Umbilical cord (tissue), 1 donor: ENCODE measurements at regions not wholly inside any gene's neighbourhood (a gene's known extent, or its start where the extent isn't known, plus 50 kb on each side); places are given as distances from the start of the nearest gene placed in this dataset.

Experiments used
- DNase-seq: peaks from one replicate; pipeline ENCODE4 v3.0.0-alpha.2; 2015; ENCODE audit warnings: low spot score

DNA sequence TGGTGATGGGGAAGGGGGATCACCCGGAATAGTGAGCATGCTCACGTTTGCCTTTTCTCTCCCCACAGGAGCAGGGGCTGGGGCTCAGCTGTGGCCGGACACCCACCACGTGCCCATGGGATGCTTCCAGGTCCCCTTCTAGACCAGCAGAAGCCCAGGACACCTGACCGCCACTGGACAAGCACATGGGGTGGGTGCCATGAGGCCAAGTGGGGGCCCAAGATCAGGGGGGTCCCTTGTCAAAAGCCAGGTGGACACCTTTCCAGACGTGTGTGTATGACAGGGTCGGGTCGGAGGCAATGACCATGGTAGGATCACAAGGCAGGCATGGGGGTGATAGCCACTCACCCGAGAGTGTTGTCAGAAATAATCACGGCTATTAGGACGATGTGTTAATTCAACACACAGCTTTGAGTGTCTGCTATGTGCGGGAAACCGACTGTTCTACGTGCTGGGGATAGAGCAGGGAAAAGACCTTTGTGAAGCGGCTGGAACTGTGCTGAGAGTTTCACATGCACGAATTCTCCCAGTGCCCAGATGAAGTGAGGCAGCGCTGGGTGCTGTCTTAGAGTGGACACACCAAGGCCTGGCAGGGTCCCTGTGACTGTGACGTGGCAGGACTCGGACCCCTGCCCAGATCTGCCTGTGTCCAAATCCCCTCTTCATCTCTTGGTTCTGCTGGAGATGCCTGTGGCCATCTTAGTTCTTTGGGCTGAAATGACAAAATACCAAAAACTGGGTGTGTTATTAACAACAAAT is 244.7 kb downstream of the NDUFA10 start:
- DNase-seq, result no peak

DNA sequence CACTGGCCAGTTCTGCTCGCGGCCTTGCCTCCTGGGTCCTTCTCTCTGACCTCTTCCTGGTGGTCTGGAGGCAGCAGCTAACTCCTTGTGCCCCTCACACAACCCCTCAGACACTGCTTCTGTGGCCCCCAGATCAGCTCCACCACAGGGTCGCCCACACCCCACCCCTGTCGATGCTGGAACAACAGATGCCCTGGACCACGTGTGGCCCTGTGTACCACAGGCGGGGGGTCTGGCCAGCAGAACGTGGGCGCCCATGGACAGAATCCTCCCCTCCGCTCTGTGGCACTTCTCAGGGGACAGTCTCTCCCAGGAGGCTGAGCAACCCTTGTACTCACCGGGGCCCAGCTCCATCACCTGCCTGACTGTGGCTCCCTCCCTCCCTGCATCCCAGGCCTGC is 245.6 kb downstream of the NDUFA10 start:
- no peak for DNase-seq

DNA sequence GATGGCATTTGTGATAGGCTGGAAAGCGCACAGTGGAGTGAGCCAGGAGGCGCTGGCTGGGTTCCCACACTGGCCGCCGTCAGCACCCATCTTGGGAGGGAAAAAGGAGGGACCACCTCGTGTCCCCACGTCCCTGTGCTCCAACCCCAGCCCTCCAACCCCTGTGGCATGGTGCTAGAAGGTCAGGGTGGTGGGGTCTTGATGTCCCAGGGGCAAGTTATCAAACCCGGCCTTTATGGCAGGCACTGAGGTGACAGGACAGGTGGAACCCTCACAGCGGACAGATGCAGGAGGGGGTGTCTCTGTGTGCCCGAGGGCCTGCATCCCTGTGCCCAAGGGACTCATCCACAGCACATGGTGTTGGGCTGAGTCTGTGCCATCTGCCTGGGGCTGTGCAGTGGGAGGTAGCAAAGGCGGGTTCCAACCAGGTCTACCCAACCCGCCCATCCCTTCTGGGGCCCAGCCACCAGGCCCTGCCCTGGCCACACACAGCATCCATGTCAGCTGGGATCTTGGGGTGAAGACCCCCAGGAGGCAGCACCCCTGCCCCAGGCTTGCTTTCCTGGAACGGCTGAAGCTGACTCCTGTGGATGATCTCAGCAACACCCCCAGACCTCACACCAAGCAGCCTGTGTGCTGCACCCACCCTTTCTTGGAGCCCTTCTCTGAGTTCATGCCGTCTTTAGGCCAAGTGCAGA is 246.1 kb downstream of the NDUFA10 start:
- no peak for DNase-seq

DNA sequence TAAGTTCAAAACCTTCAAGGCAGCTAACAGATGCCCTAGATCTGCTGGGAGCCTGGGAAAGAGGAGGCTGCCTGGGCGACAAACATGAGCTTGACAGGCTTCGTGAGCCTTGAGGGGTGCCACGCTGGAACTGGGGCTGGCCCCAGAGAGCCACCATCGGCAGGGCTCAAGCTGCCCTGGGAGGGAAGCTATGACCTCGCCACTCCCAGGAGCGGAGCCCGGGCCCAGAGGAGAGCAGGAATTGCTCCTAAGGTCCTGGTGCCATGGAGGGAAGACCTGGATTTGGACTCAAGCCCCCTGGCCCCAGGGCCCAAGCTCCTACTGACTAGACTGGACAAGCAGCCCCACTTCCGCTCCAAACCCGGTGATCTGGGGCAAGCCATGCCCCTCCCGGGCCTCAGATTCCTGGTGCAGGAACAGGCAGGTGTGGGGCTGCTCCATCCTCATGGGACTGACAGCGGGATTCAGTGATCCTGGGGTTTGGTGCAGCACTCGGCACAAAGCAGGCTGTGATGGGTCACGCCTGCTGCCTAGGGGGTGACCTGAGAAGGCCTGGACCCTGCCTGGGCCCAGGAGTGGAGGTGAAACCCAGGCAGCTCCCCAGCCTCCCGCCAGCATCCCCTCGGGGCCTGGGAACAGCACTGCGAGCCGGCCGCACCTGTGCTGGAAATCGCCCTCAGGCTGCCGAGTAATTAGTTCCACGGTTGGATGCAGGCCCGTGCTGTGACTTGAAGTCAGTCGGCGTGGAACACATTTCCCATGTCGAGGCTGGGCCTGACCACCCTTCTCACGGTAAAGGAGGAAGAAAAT is 246.9 kb downstream of the NDUFA10 start:
- DNase-seq, result no peak

DNA sequence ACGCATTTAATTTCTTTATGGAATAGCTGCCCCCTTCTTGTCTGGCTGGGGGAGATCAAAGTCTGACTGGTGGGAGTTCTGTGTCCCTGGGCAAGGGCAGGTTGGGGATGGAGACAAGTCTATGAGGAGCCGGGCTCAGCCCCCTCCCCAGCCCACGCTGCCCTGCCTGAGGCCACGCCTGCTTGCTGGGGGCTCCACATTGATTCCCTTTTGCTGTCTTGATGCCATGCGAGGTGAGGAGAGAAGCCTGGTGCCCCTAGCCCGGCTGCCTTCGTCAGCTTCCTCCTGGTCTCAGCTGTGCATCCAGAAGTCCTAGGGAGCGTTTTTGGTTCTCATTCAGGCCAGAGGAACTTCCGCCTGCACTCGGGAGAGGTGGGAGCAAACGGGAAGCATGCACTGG is 247.9 kb downstream of the NDUFA10 start:
- DNase-seq, result no peak

DNA sequence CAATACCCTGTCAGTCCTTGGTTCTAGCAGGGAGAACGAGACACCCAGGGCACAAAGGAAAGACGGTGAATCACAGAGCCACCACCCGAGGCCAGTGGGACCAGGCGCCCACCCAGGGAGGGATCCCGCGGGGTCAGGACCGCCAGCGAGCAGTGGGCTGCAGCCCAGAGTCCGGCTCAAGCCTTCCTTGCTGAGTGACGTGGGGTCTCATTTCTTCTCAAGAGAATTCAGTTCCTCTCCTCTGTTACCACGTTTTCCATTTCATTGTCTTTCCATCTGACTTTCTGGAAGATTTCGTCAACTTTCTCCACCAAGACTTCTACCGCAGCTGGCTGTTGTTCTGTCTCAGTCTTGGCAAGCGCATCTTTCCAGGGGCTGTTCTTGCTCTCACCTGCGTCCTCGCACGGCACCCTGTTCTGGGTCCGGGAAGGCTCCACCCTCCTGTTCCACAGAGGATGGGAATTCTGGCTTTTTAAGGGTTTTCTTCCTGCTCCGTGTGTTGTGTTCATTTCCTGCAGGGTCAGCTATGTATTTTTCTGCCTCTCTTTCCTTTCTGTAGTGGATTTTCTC is 248.6 kb downstream of the NDUFA10 start:
- DNase-seq, result no peak

DNA sequence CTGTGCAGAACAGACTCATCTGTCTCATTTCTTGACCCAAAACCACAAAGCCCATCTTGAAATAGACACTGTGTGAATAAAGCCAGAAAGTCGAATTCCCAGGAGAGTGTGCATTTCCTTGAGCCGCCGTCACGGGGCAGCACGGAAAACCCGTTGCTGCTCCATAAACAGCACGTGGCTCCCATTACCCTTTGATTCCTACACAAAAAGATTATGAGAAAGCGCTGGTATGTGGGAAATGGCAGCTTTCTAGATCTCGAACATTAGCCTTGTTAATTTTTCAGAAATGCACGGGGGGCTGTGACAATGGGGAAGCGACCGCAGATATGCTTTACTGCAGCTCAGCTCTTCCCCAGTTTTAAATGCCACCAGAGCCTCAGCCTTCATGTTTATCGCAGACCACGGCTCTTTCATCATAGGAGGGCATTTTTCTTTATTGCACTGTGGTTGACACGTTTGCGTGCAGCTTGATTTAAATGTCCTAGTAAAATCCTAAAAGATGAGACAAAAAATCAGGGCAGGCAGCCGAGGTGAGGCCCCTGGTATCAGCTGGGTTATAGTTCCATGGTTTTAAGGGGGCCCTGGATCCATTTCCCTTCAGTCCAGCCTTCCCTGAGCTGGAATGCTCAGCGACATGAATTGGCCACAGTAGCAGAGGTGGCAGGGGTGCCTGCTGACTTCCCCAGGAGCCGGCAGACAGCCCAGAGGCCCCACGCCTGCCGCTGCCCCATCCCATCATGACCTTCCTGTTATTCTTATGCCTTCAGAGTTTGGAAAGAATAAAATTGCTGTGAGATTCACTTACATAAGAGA is 249.3 kb downstream of the NDUFA10 start:
- peak; percentile 60 for DNase-seq

DNA sequence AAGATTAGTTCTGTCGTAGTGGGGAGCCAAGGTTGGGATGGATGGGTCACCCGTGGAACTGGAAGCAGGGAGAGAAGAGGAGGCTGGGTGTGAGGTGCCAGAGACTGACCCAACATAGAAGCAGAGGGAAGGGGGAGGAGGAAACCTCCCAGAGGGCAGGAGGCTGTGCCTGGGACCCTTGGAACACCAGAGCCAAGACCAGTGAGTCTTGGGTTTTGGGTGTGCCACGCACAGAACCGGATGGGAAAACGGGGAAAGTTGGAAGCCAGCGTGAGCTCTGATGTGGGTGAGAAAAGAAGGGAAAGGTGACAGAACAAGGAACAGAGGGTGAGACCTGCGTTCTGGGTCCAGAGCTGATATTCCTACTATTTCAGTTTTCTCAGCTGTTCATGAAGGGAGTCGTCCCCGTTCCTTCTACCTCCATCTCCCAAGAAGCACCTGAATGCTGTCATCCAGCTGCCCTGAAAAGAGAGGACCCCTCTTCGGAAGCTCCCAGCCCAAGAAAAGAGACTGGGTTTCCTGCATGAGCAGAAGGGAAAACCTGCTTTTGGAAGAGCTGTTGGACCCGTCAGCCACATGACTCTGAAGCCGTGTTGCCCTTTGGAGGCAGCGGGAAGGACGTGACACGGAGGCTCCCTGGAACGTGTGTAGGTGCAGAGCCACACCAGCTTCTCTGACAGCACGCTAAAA is 250.1 kb downstream of the NDUFA10 start:
- no peak for DNase-seq

DNA sequence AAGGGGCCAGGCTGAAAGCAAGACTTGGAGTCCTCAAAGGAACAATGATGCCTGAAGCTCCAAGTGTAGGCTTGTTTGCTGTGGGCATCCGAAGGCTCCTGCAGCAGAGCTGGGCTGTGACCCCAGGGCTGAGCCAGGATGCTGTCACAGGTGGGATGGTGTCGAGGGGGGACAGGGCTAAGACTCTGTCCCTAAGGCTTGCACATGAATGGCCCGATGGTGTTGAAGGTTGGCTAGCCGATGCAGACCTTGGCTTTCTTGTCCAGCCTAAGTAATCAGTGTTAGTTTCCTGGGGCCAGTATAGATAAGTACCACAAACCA is 251.0 kb downstream of the NDUFA10 start:
- DNase-seq, result no peak

DNA sequence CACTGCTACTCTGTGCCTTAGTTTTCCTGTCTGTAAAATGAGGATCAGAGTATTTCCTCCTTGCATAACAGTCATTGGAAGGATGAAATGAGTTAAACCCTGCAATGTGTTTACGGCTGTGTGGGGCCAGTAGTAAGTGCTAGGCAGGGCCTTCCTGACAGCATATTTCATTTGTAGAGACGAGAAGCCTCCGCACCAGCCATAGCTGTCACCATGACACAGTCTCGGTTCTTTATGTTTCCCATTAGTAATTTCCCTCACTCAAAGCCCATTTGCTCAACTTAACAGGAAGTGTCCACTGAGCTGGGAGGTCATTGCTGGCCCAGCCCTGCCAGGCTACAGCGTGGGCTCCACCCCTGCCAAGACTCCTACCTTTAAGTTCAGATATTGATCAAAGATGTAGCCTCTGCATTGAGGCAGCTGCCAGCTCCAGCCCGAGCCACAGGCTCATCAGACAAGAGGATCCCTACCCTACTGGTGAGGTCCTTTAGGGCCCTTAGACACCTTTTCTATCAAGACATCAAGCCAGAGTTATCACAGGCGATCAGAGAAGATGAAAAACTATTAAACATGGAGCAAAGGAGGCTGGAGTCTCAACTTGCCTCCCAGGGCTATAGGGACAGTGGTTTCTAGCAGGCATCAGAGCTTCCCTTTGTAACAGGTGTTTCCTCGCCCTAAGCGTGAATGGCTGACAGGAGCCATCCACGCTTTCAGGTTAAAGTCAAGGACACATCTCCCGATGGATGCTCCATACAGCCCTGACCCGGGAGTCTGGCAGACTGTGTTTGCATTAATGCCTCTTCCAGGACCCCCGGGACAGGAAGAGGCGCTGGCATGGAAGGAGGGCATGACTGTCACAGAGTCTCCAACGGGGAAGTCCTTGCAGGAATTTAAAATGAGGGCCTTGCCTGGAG is 251.7 kb downstream of the NDUFA10 start:
- no peak for DNase-seq

DNA sequence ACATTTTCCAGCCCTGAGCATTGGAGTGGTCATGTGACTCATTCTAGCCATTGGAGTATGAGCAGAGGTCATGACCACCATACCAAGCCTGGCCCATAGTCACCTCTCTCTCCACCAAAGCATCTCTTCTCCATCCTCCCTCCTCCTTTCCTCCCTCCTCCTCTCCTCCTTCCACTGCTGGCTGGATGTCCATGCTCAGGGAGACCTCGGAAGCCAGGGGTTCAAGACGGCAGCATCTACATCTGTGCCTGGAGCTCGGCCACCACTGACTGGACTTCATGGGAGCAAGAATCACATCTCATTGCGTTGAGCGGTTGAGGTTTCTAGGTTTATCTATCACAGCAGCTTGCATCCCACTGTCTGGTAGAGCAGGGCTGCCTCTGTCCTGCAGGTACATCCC is 252.4 kb downstream of the NDUFA10 start:
- DNase-seq, result no peak

DNA sequence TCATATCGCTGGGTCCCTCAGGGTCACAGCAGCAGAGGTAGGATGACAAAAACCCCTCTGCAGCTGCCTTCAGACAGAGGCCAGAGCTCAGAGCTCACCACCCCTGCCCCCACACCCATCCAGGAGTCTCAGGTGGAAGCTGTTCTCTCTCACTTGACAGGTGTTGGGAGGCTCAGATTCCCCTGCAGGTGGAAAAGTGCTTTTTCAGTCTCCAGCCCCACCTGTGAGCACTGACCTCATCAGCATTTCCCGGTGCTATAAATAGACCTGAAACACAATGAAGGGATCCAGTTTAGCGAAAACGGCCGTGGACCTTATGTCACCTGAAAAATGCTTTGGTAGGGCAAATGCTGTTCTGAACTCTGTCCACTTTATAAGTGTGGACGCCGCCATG is 254.9 kb downstream of the NDUFA10 start:
- no peak for DNase-seq

DNA sequence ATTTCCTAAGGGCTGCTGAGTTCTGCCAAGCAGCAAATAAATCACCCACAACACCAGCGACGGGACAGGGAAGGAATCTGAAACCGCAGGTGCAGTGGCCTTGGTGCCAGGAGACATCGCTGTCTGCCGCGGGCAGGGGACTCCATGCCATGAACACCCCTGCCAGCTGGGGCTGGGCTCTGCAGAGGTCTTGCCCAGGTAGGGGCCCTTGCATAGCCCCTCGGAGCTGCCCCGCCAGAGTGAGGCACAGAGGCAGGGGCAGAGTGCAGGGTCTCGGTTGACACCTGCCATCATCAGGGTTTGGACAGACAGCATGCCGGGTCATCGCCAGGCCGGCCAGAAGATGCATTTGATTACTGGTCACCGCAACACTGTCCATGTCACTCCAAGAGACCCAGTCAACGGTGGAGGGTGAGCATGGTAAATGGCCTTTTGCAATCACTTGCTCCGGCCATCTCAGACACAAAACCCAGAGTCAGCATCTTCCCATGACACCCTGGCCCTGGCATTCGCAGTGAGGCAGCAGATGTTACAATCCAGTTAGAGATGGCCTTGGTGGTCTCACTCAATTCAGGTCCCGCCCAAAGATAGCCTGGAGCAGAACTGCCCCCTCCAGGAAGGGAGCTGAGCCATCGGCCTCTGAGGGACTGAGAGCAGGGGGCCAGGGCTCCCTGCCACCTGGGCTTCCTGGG is 255.4 kb downstream of the NDUFA10 start:
- no peak for DNase-seq

DNA sequence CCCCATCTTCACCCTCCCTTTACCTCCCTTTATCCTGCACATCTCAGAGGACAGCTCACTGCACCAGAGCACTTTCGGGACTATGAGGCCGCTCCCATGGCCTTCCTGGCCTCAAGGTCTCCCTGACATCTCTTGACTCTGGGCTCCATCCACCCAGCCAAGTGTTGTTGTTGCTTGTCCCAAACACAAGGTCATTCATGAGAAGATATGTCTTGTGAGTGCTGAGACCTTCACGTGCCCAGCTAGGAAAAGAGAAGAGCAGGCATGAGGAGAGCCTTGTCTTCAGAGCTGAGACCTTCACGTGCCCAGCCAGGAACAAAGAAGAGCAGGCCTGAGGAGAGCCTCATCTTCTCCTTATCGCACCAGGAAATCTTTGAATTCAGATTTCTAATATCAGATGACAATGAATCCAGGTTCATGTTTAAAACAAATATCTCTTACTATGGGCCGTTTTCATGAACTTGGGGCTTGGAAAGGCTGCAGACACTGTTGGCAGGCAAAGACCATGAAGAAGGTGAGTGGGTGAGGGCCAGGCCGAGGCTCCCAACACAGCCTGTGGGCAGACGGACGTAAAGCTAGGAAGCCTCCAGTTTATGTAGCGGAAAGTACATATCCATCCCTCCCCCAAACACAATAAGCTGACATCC is 256.1 kb downstream of the NDUFA10 start:
- no peak for DNase-seq

DNA sequence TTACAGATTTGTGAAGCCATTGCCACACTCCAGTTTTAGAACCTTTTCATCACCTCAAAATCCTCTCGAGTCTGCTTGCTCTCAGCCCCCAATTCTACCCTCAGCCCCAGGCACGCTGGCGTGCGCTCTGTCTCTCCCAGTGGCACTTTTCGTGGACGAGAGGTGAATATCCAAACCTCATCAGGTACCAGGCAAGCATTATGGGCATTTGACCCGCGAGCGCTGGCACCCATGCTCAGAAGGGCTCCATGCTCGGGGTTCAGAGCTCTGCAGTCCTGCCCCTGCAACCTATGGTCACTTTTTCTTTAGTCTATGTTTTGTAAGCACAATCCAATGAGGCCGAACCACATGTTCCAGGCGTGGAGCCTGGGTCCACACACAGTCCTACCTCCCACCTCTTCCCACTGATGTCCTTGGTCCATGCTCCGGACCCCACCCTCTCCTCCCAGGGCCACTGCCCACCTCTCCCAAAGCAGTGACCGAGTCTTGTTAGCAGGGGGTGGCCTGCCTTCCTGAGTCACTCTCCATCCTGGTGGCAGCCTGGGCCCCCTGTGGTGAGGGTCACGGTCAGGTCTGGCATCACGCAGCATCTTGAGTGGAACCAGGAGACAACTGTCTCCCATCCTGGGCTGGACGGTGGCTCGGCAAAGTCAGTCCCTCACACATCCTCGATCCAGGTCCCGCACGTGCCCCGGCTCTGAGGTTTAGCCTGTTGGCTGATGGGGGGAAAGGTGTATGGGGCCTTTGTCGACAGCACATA is 256.9 kb downstream of the NDUFA10 start:
- no peak for DNase-seq

DNA sequence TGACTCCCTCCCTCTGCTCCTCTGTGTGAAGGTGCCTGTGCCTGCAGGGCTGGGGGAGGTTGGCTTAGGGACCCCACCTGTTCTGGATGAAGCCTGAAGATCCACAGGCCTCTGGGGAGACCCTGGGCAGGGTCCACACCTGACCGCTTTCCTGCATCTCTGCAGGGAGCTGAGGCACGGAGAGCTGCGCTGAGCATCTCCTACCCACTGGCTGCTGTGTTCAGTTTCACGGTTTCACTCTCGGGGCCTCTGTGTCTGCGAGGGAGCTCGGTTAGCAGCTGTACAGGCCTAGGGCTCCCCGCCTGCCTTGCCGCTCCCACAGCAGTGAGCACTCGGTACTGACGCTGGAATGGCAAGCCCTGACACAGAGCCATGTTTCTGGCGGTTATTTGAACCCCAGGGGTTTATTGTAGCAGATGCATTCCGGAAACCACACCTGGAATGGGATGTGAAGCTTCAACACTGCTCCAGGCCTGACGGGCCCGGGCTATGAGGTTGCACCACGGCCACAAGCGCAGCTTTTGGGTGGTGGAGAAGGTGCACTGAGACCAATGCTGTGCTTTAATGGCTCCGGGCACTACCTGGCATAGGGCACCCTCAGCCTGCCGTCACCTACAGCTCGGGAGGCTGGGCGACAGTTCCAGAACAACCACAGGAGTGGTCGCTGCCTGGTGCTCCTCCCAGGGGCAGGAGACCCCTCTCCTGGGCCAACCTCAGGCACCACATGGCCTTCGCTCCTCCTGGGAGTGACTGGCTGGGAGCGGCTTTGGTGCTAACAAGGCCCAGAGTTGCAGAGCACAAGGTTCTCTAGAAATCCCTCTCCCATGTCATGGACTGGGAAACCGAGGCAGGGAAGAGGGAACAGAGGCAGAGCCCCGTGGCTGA is 257.9 kb downstream of the NDUFA10 start:
- DNase-seq, result no peak

DNA sequence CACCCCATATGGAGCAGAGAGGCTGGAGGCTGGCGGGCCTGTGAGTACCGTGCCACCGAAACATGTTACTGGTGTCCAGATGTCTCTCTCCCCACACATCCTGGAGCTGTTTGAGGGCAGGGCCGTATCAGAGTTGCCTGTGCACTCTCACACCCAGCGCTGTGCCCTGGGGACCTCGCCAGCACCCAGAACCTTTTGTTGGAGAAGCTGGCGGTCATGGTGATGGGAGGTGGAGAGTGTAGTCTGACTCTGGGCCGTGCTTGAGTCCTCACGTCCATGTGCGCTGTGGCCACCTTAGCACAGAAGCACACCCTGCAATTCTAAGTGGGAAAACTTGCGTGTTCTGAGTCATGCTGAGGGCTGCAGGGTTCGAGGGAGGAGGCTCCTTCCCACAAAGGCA is 259.2 kb downstream of the NDUFA10 start:
- DNase-seq, result no peak
